NCI-H524 treated with DMSO at 0.1 percent for 48 hours (cell line): ENCODE measurements at regions not wholly inside any gene's neighbourhood (a gene's known extent, or its start where the extent isn't known, plus 50 kb on each side); places are given as distances from the start of the nearest gene placed in this dataset.
"Not testable (repeated sequence)": the region's sequence is repeated elsewhere in the genome, so short reads cannot be mapped to it uniquely, and the experiment has no call there.

Source experiments
- DNase-seq: peaks from one replicate; lab custom pipeline; 2025; lab: John Stamatoyannopoulos, UW

GRCh38 chr18:67455890-67456501, 60.5 kb downstream of the DSEL start:
- no peak for DNase-seq

- DNase-seq, result no peak
Observed at GRCh38 chr18:67453901-67454300, 62.6 kb downstream of the DSEL start.

GRCh38 chr18:67451960-67452359, 64.6 kb downstream of the DSEL start:
- no peak for DNase-seq

- DNase-seq, result not testable (repeated sequence)
Observed at GRCh38 chr18:67451101-67451500, 65.4 kb downstream of the DSEL start.

GRCh38 chr18:67433971-67434370, 82.5 kb downstream of the DSEL start:
- no peak for DNase-seq

- no peak for DNase-seq
Observed at GRCh38 chr18:67432806-67433205, 83.7 kb downstream of the DSEL start.

GRCh38 chr18:67428805-67429204, 87.7 kb downstream of the DSEL start:
- no peak for DNase-seq

GRCh38 chr18:67428158-67428557, 88.4 kb downstream of the DSEL start:
- no peak for DNase-seq

GRCh38 chr18:67426486-67426885, 90.0 kb downstream of the DSEL start:
- no peak for DNase-seq

GRCh38 chr18:67425672-67426071, 90.8 kb downstream of the DSEL start:
- no peak for DNase-seq

- no peak for DNase-seq
Observed at GRCh38 chr18:67421651-67422050, 94.9 kb downstream of the DSEL start.

GRCh38 chr18:67417864-67418523, 98.5 kb downstream of the DSEL start:
- no peak for DNase-seq

- DNase-seq, result no peak
Observed at GRCh38 chr18:67411116-67411515, 105.4 kb downstream of the DSEL start.

GRCh38 chr18:67410075-67411070, 106.1 kb downstream of the DSEL start:
- DNase-seq, result no peak

GRCh38 chr18:67408240-67408639, 108.3 kb downstream of the DSEL start:
- no peak for DNase-seq

- no peak for DNase-seq
Observed at GRCh38 chr18:67406714-67407113, 109.8 kb downstream of the DSEL start.

GRCh38 chr18:67402543-67402942, 114.0 kb downstream of the DSEL start:
- DNase-seq, result no peak

- no peak for DNase-seq
Observed at GRCh38 chr18:67400502-67401117, 115.9 kb downstream of the DSEL start.

- DNase-seq, result no peak
Observed at GRCh38 chr18:67386032-67386431, 130.5 kb downstream of the DSEL start.

- DNase-seq, result no peak
Observed at GRCh38 chr18:67385455-67385854, 131.1 kb downstream of the DSEL start.

GRCh38 chr18:67384057-67384456, 132.5 kb downstream of the DSEL start:
- not testable (repeated sequence) for DNase-seq

- DNase-seq, result no peak
Observed at GRCh38 chr18:67381608-67382150, 134.8 kb downstream of the DSEL start.
